Calu3 (cell line): ENCODE measurements at regions not wholly inside any gene's neighbourhood (a gene's known extent, or its start where the extent isn't known, plus 50 kb on each side); places are given as distances from the start of the nearest gene placed in this dataset.

Experiments
- BruUV-seq: library from RNA; stranded (reverse); fragments of 400-500 nt; replicated peaks from 2 replicates; lab custom pipeline; 2021; lab: Mats Ljungman, UMichigan
- CTCF ChIA-PET: fragments of 300-600 bp; sonication (Branson Sonifier 250); formaldehyde crosslinking; loops from one replicate; lab custom pipeline; 2022; ENCODE audit warnings: antibody characterized with exemption; lab: Charles Lee
- DNase-seq: peaks from one replicate; pipeline ENCODE4 v3.0.0; 2022
- H3K27ac Mint-ChIP-seq: one replicate; pipeline ENCODE4 v1.8.0; 2022; ENCODE audit warnings: mixed read lengths; ENCODE audit not compliant: unreplicated experiment
- H3K27me3 Mint-ChIP-seq: one replicate; pipeline ENCODE4 v1.8.0; 2022; ENCODE audit warnings: mixed read lengths; ENCODE audit not compliant: unreplicated experiment
- H3K36me3 Mint-ChIP-seq: one replicate; pipeline ENCODE4 v1.8.0; 2022; ENCODE audit warnings: mild to moderate bottlenecking, moderate library complexity, mixed read lengths; ENCODE audit not compliant: insufficient read depth, unreplicated experiment
- H3K4me1 Mint-ChIP-seq: one replicate; pipeline ENCODE4 v1.8.0; 2022; ENCODE audit warnings: mild to moderate bottlenecking, low read depth, mixed read lengths; ENCODE audit not compliant: unreplicated experiment
- H3K4me3 Mint-ChIP-seq: one replicate; pipeline ENCODE4 v1.8.0; 2022; ENCODE audit warnings: mild to moderate bottlenecking, low read depth, moderate library complexity, mixed read lengths; ENCODE audit not compliant: unreplicated experiment
- H3K9me3 Mint-ChIP-seq: one replicate; pipeline ENCODE4 v1.8.0; 2022; ENCODE audit warnings: low read depth, mixed read lengths; ENCODE audit not compliant: unreplicated experiment
- intact Hi-C: fragments of 100-400 bp; cut with micrococcal nuclease; formaldehyde crosslinking; loops from one replicate; pipeline ENCODE4 v1.10.0; 2022; ENCODE audit not compliant: unreplicated experiment
- TF ChIP-seq, protein P1 (sequence below): fragments of 200-600 bp; IDR thresholded peaks from one replicate; pipeline ENCODE4 v1.8.0; 2022; ENCODE audit warnings: antibody characterized with exemption; ENCODE audit not compliant: unreplicated experiment

DNA sequence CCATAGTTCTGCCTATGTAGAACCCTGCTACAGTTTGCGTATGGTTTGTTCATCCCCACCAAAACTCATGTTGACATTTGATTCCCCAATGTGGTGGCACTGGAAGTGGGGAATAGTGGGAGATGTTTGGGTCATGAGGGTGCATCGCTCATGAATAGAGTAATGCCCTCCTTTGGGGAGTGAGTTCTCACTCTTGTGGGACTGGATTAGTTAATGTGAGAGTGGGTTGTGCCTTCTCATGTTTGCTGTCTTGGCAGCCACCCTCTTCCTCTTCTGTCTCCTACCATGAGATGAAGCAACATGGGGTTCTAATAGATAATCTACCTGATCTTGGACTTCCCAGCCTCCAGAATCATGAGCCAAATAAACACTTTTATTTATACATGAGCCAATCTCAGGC lies 237.2 kb upstream of the APCDD1 start:
- CTCF ChIA-PET = no interaction called here
- peaks cover 44% of the 10 kb centered on the region for H3K27me3 Mint-ChIP-seq
- no peak for DNase-seq
- peaks cover 11% of the 10 kb centered on the region for H3K9me3 Mint-ChIP-seq
- no peaks in the 10 kb centered on the region for H3K36me3 Mint-ChIP-seq
- H3K27ac Mint-ChIP-seq = no peak overlapping the region
- no peak overlapping the region for H3K4me3 Mint-ChIP-seq
- intact Hi-C loops = no loop called here
- no TSS peak for BruUV-seq
- no peaks in the 10 kb centered on the region for H3K4me1 Mint-ChIP-seq
- TF ChIP-seq, protein P1, sequence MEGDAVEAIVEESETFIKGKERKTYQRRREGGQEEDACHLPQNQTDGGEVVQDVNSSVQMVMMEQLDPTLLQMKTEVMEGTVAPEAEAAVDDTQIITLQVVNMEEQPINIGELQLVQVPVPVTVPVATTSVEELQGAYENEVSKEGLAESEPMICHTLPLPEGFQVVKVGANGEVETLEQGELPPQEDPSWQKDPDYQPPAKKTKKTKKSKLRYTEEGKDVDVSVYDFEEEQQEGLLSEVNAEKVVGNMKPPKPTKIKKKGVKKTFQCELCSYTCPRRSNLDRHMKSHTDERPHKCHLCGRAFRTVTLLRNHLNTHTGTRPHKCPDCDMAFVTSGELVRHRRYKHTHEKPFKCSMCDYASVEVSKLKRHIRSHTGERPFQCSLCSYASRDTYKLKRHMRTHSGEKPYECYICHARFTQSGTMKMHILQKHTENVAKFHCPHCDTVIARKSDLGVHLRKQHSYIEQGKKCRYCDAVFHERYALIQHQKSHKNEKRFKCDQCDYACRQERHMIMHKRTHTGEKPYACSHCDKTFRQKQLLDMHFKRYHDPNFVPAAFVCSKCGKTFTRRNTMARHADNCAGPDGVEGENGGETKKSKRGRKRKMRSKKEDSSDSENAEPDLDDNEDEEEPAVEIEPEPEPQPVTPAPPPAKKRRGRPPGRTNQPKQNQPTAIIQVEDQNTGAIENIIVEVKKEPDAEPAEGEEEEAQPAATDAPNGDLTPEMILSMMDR = no peak

DNA sequence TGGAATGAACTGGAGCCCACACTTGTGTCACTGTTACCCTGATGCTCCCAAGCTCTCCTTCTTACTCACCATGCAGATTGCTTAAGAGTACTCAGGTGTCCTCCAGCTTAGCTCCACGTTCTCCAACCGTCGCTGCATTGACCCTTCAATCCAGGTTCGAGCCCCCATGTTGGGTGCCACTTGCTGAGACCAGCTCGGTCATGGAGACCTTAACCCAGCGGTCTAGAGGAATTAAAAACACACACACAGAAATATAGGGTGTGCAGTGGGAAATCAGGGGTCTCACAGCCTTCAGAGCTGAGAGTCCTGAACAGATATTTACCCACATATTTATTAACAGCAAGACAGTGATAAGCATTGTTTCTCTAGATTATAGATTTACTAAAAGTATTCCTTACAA lies 229.1 kb upstream of the APCDD1 start:
- H3K36me3 Mint-ChIP-seq = no peaks in the 10 kb centered on the region
- intact Hi-C loops = no loop called here
- CTCF ChIA-PET = no interaction called here

DNA sequence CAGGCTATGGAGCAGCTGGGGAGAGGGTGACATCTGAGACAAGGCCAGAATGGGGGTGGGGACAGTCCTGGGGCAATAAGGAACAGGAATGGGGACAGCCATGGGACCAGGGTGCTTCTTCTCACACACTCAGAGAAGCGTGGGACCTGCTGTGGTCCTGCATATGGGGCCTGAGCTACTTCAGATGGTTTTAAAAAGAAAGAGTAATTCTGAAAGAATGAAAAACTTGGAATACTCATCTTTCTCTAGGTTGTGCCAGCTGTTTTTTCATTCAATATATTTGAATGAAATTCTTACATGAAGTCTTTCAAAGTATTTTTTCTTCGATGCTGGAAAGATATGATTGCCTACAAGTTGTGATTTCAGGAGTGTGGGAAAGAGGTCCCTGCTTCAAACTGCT lies 227.5 kb upstream of the APCDD1 start:
- H3K4me1 Mint-ChIP-seq = peaks cover 6% of the 10 kb centered on the region
- peaks cover 5% of the 10 kb centered on the region for H3K9me3 Mint-ChIP-seq
- intact Hi-C loops = no loop called here
- no TSS peak for BruUV-seq
- H3K27ac Mint-ChIP-seq = no peak overlapping the region
- H3K4me3 Mint-ChIP-seq = no peak overlapping the region
- no peaks in the 10 kb centered on the region for H3K36me3 Mint-ChIP-seq
- H3K27me3 Mint-ChIP-seq = peaks cover 9% of the 10 kb centered on the region
- TF ChIP-seq, protein P1 = no peak
- CTCF ChIA-PET = no interaction called here
- DNase-seq = no peak

More for the DNA sequence above, 229.1 kb upstream of the APCDD1 start:
- no peak overlapping the region for H3K4me3 Mint-ChIP-seq
- peaks cover 6% of the 10 kb centered on the region for H3K4me1 Mint-ChIP-seq
- BruUV-seq = no TSS peak
- H3K27me3 Mint-ChIP-seq = peaks cover 9% of the 10 kb centered on the region
- peaks cover 6% of the 10 kb centered on the region for H3K9me3 Mint-ChIP-seq
- no peak overlapping the region for H3K27ac Mint-ChIP-seq
- no peak for DNase-seq
- TF ChIP-seq, protein P1 = no peak

DNA sequence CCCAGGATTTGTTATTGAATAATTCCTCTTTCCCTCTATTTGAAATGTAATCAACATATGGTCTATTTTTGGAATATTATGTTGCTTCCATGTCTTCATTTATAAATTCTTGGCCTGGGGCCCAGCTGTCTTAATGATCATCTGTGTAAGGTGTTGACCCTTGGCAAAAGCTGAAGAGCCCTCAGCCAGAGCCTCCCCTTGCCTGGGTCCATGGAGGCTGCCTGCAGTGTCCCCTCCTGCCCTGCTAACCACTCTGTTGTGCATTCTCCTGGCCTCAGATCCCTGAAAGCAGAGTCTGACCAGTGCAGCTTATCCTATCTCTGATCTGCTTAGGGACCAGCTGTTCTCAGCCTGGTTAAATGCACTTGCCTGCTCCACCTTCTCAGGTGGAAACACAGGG lies 226.1 kb upstream of the APCDD1 start:
- Mint-ChIP-seq H3K9me3 (peaks cover 8% of the 10 kb centered on the region), H3K27ac (no peak overlapping the region), H3K4me3 (no peak overlapping the region), H3K36me3 (no peaks in the 10 kb centered on the region), H3K4me1 (peaks cover 6% of the 10 kb centered on the region), H3K27me3 (peaks cover 10% of the 10 kb centered on the region)
- CTCF ChIA-PET = no interaction called here
- intact Hi-C loops = no loop called here
- BruUV-seq = no TSS peak
- no peak for DNase-seq
- TF ChIP-seq, protein P1 = no peak
